ENCODE measurements at regions not wholly inside any gene's neighbourhood (a gene's known extent, or its start where the extent isn't known, plus 50 kb on each side); places are given as distances from the start of the nearest gene placed in this dataset.

GRCh38 chr9:25377039-25377438 lies 301.2 kb downstream of the TUSC1 start:
- POLR2A ChIA-PET = no interaction called here
- no peak for DNase-seq (ENCODE audit: low read depth, low spot score)
- H3K27ac ChIP-seq (ENCODE audit: low read length) = no peak overlapping the region
- ATAC-seq = no peak
- no peak overlapping the region for H3K4me3 ChIP-seq (ENCODE audit: low read depth in 2 of 2, low read length in 2 of 2)
- no peaks in the 10 kb centered on the region for H3K36me3 ChIP-seq (ENCODE audit: control insufficient read depth, insufficient read depth, low read length)
- no TSS peak for BruUV-seq (replicated peaks)
- no peaks in the 10 kb centered on the region for H3K9me3 ChIP-seq (ENCODE audit: control insufficient read depth, insufficient read depth, low read depth, low read length)
- TF ChIP-seq, protein P1, sequence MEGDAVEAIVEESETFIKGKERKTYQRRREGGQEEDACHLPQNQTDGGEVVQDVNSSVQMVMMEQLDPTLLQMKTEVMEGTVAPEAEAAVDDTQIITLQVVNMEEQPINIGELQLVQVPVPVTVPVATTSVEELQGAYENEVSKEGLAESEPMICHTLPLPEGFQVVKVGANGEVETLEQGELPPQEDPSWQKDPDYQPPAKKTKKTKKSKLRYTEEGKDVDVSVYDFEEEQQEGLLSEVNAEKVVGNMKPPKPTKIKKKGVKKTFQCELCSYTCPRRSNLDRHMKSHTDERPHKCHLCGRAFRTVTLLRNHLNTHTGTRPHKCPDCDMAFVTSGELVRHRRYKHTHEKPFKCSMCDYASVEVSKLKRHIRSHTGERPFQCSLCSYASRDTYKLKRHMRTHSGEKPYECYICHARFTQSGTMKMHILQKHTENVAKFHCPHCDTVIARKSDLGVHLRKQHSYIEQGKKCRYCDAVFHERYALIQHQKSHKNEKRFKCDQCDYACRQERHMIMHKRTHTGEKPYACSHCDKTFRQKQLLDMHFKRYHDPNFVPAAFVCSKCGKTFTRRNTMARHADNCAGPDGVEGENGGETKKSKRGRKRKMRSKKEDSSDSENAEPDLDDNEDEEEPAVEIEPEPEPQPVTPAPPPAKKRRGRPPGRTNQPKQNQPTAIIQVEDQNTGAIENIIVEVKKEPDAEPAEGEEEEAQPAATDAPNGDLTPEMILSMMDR (IDR thresholded peaks at IDR 0.05) = no peak
- TF ChIP-seq POLR2AphosphoS5 (IDR thresholded peaks at IDR 0.05; ENCODE audit: low read depth, low read length) (no peak), SIN3A (IDR thresholded peaks at IDR 0.05; ENCODE audit: borderline replicate concordance, insufficient read depth, low read depth, low read length) (no peak), TCF7L2 (IDR thresholded peaks at IDR 0.05; ENCODE audit: low read depth, low read length) (no peak)
- TF ChIP-seq, protein P2, sequence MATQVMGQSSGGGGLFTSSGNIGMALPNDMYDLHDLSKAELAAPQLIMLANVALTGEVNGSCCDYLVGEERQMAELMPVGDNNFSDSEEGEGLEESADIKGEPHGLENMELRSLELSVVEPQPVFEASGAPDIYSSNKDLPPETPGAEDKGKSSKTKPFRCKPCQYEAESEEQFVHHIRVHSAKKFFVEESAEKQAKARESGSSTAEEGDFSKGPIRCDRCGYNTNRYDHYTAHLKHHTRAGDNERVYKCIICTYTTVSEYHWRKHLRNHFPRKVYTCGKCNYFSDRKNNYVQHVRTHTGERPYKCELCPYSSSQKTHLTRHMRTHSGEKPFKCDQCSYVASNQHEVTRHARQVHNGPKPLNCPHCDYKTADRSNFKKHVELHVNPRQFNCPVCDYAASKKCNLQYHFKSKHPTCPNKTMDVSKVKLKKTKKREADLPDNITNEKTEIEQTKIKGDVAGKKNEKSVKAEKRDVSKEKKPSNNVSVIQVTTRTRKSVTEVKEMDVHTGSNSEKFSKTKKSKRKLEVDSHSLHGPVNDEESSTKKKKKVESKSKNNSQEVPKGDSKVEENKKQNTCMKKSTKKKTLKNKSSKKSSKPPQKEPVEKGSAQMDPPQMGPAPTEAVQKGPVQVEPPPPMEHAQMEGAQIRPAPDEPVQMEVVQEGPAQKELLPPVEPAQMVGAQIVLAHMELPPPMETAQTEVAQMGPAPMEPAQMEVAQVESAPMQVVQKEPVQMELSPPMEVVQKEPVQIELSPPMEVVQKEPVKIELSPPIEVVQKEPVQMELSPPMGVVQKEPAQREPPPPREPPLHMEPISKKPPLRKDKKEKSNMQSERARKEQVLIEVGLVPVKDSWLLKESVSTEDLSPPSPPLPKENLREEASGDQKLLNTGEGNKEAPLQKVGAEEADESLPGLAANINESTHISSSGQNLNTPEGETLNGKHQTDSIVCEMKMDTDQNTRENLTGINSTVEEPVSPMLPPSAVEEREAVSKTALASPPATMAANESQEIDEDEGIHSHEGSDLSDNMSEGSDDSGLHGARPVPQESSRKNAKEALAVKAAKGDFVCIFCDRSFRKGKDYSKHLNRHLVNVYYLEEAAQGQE (IDR thresholded peaks at IDR 0.05; ENCODE audit: insufficient read depth in 1 of 2, low read depth in 2 of 2, low read length in 1 of 2) = no peak
- no peaks in the 10 kb centered on the region for H3K4me1 ChIP-seq (ENCODE audit: control insufficient read depth, insufficient read depth, low read length)
- H3K27me3 ChIP-seq (ENCODE audit: control insufficient read depth, insufficient read depth, low read length) = no peaks in the 10 kb centered on the region
- intact Hi-C loops (cut with micrococcal nuclease; ENCODE audit: unreplicated experiment) (no loop called here), in situ Hi-C loops (cut with HindIII; ENCODE audit: low pct_unique_long_range_greater_than_20kb, low sequenced_read_pairs) (no loop called here)
- CTCF ChIA-PET = no interaction called here

GRCh38 chr9:25374281-25374680 lies 304.0 kb downstream of the TUSC1 start:
- POLR2A ChIA-PET = no interaction called here
- H3K9me3 ChIP-seq (ENCODE audit: control insufficient read depth, insufficient read depth, low read depth, low read length) = no peaks in the 10 kb centered on the region
- no peaks in the 10 kb centered on the region for H3K4me1 ChIP-seq (ENCODE audit: control insufficient read depth, insufficient read depth, low read length)
- H3K27ac ChIP-seq (ENCODE audit: low read length) = no peak overlapping the region
- TF ChIP-seq, protein P1 (IDR thresholded peaks at IDR 0.05) = no peak
- TF ChIP-seq, protein P2 (IDR thresholded peaks at IDR 0.05; ENCODE audit: insufficient read depth in 1 of 2, low read depth in 2 of 2, low read length in 1 of 2) = no peak
- TF ChIP-seq SIN3A (IDR thresholded peaks at IDR 0.05; ENCODE audit: borderline replicate concordance, insufficient read depth, low read depth, low read length) (no peak), TCF7L2 (IDR thresholded peaks at IDR 0.05; ENCODE audit: low read depth, low read length) (no peak), POLR2AphosphoS5 (IDR thresholded peaks at IDR 0.05; ENCODE audit: low read depth, low read length) (no peak)
- DNase-seq (ENCODE audit: low read depth, low spot score) (no peak), ATAC-seq (no peak)
- H3K27me3 ChIP-seq (ENCODE audit: control insufficient read depth, insufficient read depth, low read length) = no peaks in the 10 kb centered on the region
- no peak overlapping the region for H3K4me3 ChIP-seq (ENCODE audit: low read depth in 2 of 2, low read length in 2 of 2)
- no peaks in the 10 kb centered on the region for H3K36me3 ChIP-seq (ENCODE audit: control insufficient read depth, insufficient read depth, low read length)
- intact Hi-C loops (cut with micrococcal nuclease; ENCODE audit: unreplicated experiment) = no loop called here
- in situ Hi-C loops (cut with HindIII; ENCODE audit: low pct_unique_long_range_greater_than_20kb, low sequenced_read_pairs) = no loop called here
- no TSS peak for BruUV-seq (replicated peaks)
- CTCF ChIA-PET = no interaction called here
